ENCODE measurements at regions not wholly inside any gene's neighbourhood (a gene's known extent, or its start where the extent isn't known, plus 50 kb on each side); places are given as distances from the start of the nearest gene placed in this dataset.
A peak's percentile ranks its signal among the peaks of the same experiment; 100 is the strongest.
"Not testable (repeated sequence)": the region's sequence is repeated elsewhere in the genome, so short reads cannot be mapped to it uniquely, and the experiment has no call there.

- no peak for DNase-seq (ENCODE audit: low read depth)
- no peak overlapping the region for H3K4me3 ChIP-seq (ENCODE audit: low read depth, low read length)
- TF ChIP-seq, protein P1, sequence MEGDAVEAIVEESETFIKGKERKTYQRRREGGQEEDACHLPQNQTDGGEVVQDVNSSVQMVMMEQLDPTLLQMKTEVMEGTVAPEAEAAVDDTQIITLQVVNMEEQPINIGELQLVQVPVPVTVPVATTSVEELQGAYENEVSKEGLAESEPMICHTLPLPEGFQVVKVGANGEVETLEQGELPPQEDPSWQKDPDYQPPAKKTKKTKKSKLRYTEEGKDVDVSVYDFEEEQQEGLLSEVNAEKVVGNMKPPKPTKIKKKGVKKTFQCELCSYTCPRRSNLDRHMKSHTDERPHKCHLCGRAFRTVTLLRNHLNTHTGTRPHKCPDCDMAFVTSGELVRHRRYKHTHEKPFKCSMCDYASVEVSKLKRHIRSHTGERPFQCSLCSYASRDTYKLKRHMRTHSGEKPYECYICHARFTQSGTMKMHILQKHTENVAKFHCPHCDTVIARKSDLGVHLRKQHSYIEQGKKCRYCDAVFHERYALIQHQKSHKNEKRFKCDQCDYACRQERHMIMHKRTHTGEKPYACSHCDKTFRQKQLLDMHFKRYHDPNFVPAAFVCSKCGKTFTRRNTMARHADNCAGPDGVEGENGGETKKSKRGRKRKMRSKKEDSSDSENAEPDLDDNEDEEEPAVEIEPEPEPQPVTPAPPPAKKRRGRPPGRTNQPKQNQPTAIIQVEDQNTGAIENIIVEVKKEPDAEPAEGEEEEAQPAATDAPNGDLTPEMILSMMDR (IDR thresholded peaks at IDR 0.05; ENCODE audit: low read depth, low read length, missing control alignments), result no peak
Measured at GRCh38 chr10:6694447-6695140, 114.5 kb upstream of the PRKCQ start.

- TF ChIP-seq, protein P1 (IDR thresholded peaks at IDR 0.05; ENCODE audit: low read depth, low read length, missing control alignments), result no peak
- H3K4me3 ChIP-seq (ENCODE audit: low read depth, low read length), result no peak overlapping the region
- no peak for DNase-seq (ENCODE audit: low read depth)
Measured at GRCh38 chr10:6692856-6693255, 112.8 kb upstream of the PRKCQ start.

- DNase-seq (ENCODE audit: low read depth), result no peak
- no peak overlapping the region for H3K4me3 ChIP-seq (ENCODE audit: low read depth, low read length)
- TF ChIP-seq, protein P1 (IDR thresholded peaks at IDR 0.05; ENCODE audit: low read depth, low read length, missing control alignments), result no peak
Measured at GRCh38 chr10:6692103-6692502, 112.0 kb upstream of the PRKCQ start.

GRCh38 chr10:6689036-6689435, 109.0 kb upstream of the PRKCQ start:
- no peak for DNase-seq (ENCODE audit: low read depth)
- TF ChIP-seq, protein P1 (IDR thresholded peaks at IDR 0.05; ENCODE audit: low read depth, low read length, missing control alignments), result no peak
- H3K4me3 ChIP-seq (ENCODE audit: low read depth, low read length), result no peak overlapping the region

DNA sequence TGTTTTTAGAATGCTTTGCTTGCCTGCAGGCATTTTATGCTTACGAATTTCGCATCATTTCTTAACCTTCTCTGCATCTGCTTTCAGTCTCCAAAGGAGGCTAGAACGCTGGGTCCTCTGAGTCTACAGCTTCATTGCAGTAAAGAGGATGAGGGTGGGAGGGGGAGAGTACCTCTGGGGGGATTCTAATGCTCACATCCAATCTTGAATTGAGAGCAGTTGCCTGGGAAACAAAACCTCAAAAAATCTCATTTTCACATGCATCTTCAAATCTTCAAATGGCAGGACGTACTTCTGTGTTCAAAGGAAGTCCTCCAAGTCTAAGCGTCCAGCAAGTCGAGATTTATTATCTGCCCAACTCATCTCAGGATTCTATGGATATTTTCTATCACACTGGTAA, 100.7 kb upstream of the PRKCQ start:
- H3K4me3 ChIP-seq (ENCODE audit: low read depth, low read length), result no peak overlapping the region
- DNase-seq (ENCODE audit: low read depth), result no peak
- TF ChIP-seq, protein P1 (IDR thresholded peaks at IDR 0.05; ENCODE audit: low read depth, low read length, missing control alignments), result no peak

DNA sequence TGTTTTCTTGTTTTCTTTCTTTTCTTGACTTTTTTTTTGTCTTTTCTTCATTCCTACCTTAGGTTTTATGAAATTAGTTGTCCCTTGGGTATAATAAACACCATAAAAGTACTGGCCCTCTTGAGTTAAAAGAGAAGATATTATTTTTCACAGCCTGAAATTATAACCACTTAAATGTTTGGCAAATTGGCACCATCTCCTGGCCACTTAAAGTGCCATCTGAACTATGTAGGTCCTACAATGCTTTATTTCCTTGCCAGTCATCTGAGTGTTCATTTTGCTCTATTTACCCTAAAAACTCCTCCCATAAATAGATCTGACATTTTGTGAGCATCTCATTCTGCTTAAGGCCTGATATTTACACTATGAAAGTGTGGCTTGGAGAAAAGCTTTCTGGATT, 98.9 kb upstream of the PRKCQ start:
- no peak overlapping the region for H3K4me3 ChIP-seq (ENCODE audit: low read depth, low read length)
- no peak for DNase-seq (ENCODE audit: low read depth)
- TF ChIP-seq, protein P1 (IDR thresholded peaks at IDR 0.05; ENCODE audit: low read depth, low read length, missing control alignments), result no peak

DNA sequence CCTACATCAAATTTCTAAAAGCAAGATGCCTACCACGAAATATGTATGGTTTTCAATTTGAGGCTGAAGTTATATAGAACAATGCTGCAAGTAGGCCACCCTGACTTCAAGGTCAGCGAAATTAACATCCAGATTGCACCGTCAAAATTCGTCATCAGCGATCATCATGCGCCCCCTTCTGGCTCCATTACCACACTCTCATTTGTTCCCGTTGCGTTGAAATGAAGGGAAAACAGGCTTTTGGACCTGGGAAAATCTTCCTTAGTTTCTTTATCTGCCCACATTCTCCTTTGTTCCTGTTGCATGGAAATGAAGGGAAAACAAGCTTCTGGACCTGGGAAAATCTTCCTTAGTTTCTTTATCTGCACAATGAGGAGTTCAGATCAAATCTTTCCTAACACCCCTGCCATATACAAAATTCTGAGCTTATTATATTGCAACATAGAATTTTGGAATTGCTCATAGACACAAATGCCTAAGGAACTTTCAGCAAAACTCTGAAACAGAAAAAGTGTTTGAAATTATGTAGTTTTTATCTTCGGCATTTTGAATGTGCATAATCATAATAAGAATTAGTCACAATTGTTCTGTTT, 98.2 kb upstream of the PRKCQ start:
- H3K4me3 ChIP-seq (ENCODE audit: low read depth, low read length), result no peak overlapping the region
- no peak for DNase-seq (ENCODE audit: low read depth)
- TF ChIP-seq, protein P1 (IDR thresholded peaks at IDR 0.05; ENCODE audit: low read depth, low read length, missing control alignments), result peak; percentile 71

DNA sequence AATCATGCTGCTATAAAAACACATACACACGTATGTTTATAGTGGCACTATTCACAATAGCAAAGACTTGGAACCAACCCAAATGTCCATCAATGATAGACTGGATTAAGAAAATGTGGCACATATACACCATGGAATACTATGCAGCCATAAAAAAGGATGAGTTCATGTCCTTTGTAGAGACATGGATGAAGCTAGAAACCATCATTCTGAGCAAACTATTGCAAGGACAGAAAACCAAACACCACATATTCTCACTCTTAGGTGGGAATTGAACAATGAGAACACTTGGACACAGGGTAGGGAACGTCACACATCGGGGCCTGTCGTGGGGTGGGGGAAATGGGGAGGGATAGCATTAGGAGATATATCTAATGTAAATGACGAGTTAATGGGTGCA, 97.1 kb upstream of the PRKCQ start:
- H3K4me3 ChIP-seq (ENCODE audit: low read depth, low read length); DNase-seq (ENCODE audit: low read depth): not testable (repeated sequence)

Measured in GM12864 (cell line).